ENCODE measurements at regions not wholly inside any gene's neighbourhood (a gene's known extent, or its start where the extent isn't known, plus 50 kb on each side); places are given as distances from the start of the nearest gene placed in this dataset.
A peak's percentile ranks its signal among the peaks of the same experiment; 100 is the strongest.

DNA sequence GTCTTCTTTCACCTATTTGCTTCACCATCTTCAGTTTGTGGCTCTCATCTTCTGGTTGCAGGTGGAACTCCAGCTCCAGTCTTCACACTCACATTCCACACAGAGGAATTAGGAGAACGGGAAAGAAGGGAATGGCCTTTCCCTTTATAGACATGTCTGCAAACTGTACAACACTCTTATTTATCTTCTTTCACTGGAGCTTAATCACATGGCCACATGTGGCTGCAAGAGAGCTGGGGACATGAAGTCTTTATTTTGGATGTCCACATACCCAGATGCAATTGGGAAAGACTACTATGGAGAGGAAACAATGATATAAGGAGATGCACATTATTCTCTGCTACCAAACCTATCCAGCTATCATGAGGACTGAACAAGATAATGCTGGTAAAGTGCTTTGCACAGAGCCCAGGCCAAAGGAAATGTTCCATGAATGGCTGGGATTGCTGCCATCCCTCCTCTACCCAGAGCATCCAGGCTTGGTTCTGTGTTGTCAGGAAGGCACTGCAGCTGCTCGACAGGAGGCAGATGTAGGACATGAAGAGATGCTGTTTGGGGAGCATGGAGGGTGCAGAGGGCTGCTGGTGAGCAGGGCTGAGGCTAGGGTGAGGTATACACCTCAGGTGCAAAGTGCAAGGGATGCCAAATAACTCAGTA is 183.8 kb upstream of the TBX20 start:
- DNase-seq: no peak

DNA sequence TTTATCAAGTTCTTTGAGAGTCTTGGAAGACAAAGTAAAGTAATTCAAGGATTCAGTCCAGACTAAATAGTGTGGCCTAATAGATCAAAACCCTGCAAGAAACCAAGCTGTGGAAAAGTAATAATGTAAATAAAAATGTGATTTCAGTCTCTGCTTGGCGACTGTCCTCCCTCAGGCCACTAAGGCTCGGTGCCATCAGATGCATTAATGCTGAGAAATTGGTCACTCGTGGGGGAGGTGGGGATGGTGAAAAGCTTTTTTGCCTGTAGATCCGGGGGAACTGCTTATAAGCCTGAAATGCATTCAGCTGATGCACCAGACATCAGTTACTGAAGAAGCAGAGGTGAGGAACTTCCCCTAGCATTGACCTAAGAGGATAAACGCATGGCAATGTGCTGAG is 182.6 kb upstream of the TBX20 start:
- DNase-seq: no peak

DNA sequence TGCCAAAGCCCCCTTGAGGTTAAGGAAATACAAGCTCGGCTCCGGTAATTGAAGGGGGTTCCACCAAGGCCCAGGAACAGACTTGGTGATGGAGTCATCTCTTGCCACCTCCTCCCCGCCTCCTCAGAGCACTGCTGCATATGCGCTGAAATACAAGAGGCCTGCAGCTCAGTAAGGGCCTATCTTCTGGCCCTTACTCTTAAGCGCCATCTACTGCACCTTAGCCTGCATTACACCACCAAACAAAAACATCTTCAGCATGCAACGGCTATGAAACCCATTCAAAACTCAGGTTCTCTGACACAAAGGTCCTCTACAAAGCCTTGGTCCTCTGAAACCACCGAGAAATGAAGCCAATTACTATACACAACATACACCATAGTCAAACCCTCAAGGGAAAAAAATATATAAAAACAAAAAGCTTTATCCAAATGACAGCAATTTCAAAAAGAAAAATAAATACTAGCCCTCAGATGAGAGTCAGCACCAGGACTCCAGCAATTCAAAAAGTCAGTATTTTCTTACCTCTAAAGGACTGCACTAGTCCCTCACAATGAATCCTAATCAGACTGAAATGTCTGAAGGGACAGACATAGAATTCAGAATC is 176.8 kb upstream of the TBX20 start:
- DNase-seq: no peak

DNA sequence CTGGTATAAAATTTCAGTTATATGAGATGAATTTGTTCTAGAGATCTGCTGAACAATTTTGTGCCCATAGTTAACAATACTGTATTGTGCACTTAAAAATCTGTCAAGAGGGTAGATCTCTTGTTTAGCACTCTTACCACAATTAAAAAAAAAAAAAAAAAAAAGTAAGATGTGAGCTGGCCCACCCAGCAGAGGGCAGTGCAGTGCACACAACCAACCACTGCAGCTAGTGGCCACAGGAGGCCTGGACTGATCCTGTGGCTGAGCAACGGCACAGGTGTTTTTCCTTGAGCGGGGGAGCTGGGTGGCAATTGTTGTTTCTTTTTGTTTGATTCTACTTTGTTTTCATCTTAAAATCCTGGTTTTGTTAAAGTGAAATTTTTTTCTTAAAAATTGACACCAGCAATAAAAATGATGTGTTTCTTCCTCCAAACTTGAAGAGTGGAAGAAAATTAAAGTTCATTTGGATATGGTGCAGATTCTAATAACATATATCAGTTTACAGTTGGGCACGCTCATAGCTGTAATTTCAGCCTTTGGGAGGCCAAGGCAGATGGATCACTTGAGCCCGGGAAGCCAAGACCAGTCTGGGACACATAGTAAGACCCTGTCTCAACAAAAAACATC is 171.1 kb upstream of the TBX20 start:
- DNase-seq: peak; percentile 2 to 11

DNA sequence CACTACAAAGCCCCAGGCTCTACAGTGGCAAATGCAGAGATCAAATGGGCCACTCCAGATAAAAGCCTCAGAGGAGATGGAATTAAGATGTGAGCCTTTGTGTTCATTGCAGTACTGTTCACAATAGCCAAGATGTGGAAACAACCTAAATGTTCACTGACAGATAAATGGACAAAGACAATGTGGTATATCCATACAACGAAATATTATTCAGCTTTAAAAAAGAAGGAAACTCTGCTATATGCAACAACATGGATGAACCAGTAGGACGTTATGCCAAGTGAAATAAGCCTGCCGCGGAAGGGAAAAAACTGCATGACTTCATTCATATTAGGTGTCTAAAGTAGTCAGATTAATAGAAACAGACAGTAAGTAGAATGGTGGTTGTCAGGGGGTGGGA is 170.5 kb upstream of the TBX20 start:
- DNase-seq: no peak

DNA sequence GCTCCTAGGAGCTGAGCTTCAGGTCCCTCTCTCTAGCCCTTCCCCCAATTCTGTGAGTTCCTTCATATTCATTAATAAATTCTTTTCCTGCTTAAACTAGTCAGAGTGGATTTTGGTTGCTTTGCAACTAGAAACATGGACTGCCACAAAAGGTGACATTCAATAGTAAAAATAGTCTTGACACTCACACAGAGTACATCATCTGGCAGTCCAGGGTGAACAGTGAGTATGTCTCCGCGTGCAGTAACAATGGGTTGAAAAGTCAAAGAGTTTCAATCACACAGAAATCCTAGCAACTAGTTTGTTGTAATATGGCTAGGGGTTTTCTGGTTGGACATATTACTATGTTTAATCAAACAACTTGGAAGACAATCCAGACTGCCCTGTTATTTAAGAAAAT is 168.8 kb upstream of the TBX20 start:
- DNase-seq: no peak

DNA sequence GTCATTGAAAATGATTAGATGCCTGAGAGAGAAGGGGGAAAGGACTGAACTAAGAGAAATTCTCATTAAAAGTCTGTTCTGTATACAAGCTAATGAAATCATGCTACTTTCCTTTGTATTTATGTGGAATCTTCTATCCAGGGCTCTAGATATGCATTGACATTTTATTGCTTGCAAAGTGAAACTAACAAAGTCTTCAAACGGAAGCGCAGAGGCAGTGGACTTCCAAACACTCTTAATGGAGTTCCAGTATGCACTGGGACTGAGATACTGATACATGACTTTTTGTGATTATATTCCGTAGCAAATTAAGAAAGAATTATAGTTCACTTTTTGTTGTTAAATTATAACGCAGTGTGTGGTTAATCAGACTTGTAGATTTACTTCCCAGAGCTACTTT is 166.8 kb upstream of the TBX20 start:
- no peak for DNase-seq

DNA sequence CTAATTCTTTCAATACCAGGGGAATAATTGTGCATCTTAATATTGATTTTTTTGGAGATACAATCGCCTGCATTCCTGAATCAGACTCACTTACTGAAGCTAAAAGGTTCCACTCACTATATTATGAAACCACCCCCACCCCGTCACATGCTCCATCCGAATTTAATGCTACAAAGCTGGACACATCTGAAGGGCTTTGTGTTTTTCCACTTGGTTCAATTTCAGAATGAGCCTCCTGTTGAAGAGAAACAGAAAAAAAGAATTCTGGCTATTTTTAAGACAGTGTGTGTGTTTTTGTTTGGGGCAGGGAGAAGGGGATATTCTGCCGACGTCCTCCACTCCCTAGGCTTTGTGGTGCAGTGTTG is 165.5 kb upstream of the TBX20 start:
- no peak for DNase-seq

DNA sequence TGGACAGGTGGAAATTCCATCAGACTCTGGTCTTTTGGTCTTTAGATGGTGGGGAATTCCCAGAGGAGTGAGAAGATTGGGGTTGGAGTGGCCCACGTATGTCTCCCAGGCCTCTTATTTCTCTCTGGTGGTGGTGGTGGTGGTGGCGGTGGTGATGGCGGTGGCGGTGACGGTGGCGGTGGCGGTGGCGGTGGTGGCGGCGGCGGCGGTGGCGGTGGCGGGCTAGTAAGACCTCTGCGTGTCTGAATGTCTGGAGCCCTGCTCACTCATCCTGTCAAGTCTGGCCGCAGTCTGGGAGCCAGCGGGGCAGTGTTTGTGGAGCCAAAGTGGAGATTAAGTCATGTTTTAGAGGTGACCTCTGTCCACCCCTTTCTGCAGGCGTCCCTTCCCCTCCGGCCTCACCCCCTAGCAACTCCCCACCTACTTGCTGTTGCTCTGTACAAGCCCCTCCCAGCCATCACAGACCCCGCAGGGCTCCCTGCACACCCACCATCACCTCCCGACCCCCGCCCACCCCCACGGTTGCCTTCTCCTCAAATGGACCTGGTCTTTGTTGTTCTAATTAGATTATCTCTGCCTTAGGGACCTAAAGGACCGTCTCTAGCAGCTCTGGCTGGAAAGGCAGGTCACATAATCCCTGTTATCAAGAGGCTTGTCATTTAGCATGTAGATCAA is 165.0 kb upstream of the TBX20 start:
- DNase-seq: no peak

DNA sequence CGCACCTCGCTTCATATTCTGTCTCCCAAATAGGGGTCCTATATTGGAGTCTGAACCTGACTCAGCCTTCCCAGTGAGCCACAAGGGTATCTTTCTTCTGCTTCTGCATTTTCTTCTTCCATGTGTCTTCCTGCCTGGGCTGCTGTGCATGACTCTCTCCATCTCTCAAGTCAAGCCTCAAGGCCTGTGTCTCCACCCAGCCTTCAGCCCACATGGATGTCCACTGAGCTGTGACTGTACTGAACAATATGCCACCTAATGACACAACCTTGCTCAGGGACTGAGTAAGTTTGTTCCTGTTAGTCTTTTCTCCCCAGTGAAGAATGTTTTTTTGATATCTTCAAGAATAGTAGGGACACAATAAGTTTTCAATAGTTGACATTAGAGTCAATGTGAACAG is 162.7 kb upstream of the TBX20 start:
- DNase-seq: no peak

DNA sequence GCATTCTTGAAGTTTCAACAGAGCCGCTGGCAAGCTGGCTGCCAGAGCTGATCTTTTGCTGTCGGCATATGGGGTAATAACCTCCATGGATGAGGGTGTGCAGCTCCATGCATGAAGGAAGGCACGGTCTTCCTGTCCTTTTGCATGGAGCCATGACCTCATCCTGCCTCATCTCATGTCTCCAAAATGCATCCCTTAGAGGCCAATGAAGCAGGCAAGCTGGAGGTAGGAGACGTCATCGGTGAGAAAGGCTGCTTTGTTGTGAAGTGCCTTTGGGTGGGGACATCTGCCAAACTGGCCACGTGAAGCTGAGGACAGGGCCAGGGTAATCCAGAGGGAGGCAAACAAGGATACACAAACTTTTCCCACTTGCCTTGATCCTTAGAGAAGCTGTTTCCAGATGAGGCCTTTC is 161.5 kb upstream of the TBX20 start:
- DNase-seq: no peak

DNA sequence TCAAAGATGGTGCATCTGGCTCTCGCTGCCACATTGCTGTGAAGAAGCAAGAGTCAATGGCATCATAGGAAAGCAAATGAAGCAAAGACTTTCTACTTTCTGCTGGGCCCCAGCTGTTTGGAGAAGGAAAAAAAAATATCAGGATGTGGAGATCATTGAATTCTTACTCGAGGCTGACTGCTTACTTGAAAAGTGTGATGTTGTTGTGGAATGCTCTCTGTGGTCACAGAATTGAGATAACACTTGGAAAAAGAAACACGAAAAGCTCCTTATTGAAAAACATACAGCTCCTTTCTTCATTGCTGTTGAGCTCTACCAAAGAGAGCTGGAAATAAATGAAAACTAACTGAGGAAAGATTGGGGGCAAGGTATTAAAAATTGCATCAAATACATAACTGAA is 157.4 kb upstream of the TBX20 start:
- DNase-seq: no peak

DNA sequence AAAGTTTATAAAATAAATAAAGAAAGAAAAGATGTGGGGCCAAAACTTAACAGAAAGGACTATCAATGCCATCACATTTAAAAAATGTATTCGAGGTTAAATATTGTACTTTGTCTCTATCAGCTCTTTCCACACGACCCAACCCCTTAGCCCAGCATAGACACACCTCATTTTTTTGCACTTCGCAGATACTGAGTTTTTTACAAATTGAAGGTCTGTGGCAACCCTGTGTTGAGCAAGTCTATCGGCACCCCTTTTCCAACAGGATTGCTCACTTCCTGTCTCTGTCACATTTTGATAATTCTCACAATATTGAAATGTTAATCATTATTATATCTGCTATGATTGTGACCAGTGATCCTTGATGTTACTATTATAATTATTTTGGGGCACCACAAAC is 151.6 kb upstream of the TBX20 start:
- DNase-seq: no peak

DNA sequence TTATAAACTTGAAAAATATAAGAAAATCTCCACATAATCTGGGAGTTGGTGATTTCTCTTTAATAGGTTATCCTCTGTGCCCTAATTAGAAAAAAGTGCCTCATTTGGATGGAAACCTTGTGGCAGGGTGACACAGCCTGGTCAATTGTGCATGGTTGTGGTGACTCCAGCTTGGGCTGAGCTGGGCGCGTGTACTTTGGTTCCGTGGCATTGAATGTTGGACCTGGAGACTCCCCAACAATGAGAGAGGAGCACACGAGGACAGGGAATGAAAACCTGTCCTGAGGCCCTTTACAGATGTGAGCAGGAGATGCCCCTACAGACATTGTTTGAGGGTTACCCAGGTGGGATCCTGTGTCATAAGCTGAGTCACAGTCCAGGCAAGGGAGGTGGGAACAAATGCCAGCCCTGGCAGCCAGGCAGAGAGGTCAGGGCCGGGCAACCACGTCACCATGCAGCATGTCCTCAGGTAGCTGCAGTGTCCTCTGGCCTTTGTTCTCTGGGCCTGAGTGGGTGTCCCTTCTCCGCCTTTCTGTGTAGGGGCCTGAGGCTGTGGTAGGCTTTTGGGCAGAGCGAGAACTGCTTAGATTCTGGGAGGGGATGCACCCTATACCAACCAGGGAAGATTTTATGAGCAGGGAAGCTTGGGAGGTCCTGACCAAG is 147.4 kb upstream of the TBX20 start:
- no peak for DNase-seq

DNA sequence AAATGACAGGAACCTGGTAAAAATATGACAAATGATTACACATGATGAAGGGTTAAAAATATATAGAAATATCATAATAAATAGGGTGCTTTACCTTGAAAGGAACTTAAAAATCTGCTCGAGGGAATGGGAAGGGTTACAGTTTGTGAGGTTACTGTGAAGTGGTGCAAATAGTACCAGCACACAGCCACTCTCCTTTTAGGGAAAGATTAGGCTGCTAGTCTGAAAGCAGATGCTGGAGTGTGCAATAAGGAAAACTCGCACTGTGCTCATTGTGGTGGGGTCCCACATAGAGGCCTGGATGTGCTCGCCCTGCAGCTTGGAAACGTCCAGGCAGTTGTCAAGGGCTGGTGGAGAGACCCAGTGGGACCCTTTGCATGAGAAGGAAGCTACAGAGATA is 145.9 kb upstream of the TBX20 start:
- DNase-seq: no peak

DNA sequence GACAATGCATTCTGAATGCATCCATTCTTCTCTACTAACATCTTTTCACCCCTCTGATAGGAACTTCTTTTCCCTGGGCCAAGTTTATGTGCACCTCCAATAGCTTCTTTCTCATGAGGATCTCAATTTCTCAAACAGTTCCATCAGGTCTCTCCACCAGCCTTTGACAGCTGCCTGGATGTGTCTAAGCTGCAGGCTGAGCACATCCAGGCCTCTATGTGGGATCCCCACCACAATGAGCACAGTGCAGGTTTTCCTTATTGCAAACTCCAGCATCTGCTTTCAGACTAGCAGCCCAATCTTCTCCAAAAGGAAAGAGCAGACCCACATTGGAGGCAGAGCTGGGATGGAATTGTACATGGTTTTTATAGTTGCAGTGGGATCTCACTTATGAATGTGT is 145.3 kb upstream of the TBX20 start:
- DNase-seq: no peak

DNA sequence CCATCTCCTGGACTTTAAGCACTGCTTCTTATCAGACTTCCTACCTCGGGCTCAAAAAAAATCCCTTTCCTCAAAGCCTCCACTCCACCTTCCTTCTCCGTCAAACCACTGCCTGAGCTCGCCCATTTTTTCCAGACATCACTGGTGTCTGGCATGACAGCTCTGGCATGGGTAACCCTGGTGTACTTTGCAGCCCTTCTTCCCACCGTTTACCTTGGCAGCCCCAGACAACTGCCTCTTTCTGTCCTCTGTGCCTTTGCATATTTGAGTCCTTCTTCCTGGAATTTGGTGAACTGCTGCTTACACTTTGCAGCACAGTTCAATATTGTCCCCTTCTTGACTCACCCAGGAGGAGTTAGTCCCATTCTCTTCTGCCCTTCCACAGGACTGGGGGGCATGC is 144.6 kb upstream of the TBX20 start:
- no peak for DNase-seq

DNA sequence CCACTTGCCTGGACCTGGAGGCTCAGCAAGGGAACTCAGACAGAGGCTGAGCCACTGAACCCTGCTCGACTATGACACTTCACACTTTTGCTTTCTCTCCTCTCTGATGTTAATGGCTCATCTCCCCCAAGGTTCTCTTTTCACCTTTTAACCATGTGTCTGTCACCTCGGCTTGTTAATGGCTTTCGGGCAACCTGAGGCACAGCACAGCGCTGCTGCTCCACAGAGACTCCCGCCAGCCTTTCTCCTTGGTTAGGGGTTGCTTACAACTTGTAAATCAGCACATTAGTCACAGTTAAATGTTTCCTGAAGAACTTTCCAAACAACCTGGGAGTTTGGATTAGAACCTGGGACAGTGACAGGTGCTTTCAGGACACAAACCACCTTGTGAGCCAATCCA is 136.2 kb upstream of the TBX20 start:
- no peak for DNase-seq

DNA sequence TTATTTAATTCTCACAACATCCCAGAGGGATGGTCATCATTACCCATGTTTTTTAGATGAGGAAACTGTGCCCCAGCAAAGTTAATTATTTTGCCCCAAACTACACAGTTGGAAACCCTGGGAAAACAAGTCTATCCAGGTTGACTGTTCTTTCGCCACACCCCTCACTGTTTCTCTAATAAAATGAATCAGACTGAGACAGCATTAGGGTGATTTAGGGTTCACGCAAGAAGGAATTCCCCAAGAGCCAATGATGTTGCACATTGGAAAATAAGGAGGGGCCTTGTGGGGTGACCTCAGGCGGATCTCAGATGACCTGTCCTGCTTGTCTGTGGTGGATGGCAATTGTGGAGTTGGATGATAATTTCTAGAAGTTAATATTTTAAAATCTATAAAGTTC is 135.7 kb upstream of the TBX20 start:
- DNase-seq: no peak

DNA sequence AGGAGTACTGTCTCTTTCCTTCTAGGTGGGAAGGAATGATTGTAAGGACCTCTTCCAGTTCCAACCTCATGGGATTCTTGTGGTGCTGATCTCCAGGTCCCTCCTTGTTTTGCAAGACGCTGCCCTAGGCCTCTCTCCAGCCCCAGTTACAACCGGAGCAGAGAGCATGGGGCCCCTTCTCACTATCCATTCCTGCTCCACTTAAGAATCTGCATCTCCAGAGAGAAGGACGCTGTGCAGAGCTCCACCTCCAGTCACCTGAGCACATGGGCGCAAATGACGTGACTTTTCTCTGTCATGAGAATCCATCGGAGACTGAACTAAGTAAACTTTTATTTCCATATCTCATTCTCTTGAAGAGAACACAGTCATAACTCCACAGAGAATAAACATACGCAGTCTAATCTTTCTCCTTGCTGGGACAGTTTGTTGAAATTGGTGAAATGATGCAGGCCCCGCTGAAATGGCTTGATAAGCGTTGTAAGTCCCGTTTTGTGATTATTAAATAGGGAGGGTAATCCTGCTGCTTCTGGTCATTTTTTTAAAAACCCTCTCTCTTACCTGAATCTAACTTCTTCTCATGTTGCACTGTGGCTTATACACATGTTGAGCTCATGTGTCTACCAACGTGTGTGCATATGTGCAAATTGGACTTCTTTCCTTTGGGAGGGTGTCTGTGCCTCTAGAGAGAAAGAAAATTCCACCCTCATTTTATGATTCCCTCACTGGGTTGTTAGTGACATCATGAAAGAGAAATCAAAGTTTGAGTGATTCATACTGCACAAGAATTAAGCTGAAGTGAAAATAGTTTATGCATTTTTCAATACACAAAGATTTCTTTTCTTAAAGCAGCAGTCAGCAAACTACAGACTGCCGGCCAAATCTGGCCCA is 133.2 kb upstream of the TBX20 start:
- DNase-seq: no peak

DNA sequence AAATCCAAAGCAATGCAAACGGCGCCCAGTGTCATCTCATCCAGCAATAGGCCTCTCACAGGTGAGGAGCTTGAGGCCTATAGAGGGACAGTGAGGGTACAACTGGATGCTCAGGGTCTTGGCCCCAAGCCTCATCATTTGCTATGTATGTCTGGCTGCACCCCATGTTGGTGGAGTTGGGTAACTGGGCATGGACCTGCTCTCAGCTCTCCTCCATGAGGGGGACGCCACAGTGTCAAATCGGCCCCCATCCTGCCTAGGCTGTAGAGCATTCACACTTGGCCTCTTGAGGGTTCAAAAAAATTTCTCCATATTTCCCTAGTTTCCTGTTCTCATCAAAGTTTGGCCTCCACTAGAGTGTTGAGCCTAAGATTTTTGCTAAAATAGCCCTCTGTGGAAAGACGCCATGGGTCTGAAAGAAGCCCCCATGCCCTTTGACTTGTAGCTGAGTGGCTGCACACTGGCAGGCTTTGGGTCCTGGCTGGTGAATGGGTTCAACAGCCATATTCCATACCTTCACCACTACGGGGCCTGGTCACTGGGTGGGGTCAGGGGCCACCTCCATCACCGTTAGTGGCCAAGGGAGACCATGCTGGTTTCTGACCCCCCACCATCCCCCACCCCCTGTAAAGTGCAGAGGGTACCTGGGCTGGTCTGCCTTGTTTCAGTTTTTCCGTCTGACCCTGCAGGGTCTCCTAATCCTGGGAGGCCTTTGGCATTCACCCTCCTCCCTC is 132.3 kb upstream of the TBX20 start:
- no peak for DNase-seq

Measured in bone marrow (tissue), 2 donors.